H1 (cell line): ENCODE measurements at regions not wholly inside any gene's neighbourhood (a gene's known extent, or its start where the extent isn't known, plus 50 kb on each side); places are given as distances from the start of the nearest gene placed in this dataset.

Experiments
- SP4 ChIP-seq: IDR thresholded peaks from 2 replicates; pipeline ENCODE4 v1.6.1; 2012; ENCODE audit warnings: low read length, inconsistent platforms
- TF ChIP-seq, protein P1 (sequence below): IDR thresholded peaks from 2 replicates; pipeline ENCODE4 v1.6.1; 2012; ENCODE audit warnings: low read length, inconsistent platforms

DNA sequence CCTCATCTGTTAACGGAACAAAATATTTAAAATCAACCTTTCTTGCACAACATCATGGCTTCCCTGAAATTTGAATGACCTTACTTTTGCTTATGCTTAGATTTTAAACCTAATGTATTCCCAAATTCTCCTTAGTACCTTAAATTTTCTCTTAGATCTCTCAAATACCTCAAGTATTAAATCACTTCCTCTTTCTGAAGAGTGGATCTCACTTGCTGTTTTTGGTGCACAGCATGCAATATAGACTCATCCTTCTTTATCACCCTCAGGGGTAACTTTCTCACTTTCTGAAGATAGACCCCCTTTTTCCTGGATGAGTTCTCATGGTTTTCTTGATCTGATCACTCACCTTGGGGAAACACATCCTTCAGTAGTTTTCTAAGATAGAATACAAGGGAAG is 871.7 kb downstream of the DACH1 start (continued):
- TF ChIP-seq, protein P1, sequence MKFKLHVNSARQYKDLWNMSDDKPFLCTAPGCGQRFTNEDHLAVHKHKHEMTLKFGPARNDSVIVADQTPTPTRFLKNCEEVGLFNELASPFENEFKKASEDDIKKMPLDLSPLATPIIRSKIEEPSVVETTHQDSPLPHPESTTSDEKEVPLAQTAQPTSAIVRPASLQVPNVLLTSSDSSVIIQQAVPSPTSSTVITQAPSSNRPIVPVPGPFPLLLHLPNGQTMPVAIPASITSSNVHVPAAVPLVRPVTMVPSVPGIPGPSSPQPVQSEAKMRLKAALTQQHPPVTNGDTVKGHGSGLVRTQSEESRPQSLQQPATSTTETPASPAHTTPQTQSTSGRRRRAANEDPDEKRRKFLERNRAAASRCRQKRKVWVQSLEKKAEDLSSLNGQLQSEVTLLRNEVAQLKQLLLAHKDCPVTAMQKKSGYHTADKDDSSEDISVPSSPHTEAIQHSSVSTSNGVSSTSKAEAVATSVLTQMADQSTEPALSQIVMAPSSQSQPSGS: no peak
- TF ChIP-seq SP4: no peak
